Neural cell (in vitro differentiated cells): ENCODE measurements at regions not wholly inside any gene's neighbourhood (a gene's known extent, or its start where the extent isn't known, plus 50 kb on each side); places are given as distances from the start of the nearest gene placed in this dataset.

Experiments
- CTCF ChIP-seq: fragments of 450-650 bp; IDR thresholded peaks from 2 replicates; pipeline ENCODE4 v1.5.1; 2014; ENCODE audit warnings: antibody characterized with exemption, mild to moderate bottlenecking, moderate library complexity; ENCODE audit not compliant: poor library complexity, severe bottlenecking
- EP300 ChIP-seq: fragments of 450-650 bp; conservative IDR thresholded peaks from 2 replicates; pipeline ENCODE4 v1.6.1; 2014; ENCODE audit warnings: antibody characterized with exemption, mild to moderate bottlenecking, moderate library complexity; ENCODE audit not compliant: poor library complexity, severe bottlenecking
- EZH2 ChIP-seq: fragments of 200-600, 300-800 bp; shearing (Covaris generic), sonication (generic); IDR thresholded peaks from 2 replicates; pipeline ENCODE4 v1.6.1; 2014; ENCODE audit warnings: antibody characterized with exemption, low read length, borderline replicate concordance, mild to moderate bottlenecking; ENCODE audit not compliant: insufficient read depth, poor library complexity, severe bottlenecking
- POLR2AphosphoS5 ChIP-seq: IDR thresholded peaks from 2 replicates; pipeline ENCODE4 v1.6.1; 2012
- RAD21 ChIP-seq: fragments of 450-650 bp; conservative IDR thresholded peaks from 2 replicates; pipeline ENCODE4 v1.6.1; 2014; ENCODE audit warnings: antibody characterized with exemption, mild to moderate bottlenecking, moderate library complexity
- REST ChIP-seq: IDR thresholded peaks from 2 replicates; pipeline ENCODE4 v1.6.1; 2012; ENCODE audit warnings: borderline replicate concordance

GRCh38 chr4:181739031-181739430 lies 504.2 kb upstream of the TENM3 start:
- TF ChIP-seq EZH2 (no peak), CTCF (no peak), POLR2AphosphoS5 (no peak), EP300 (no peak), REST (no peak), RAD21 (no peak)
